Calu3 (cell line): ENCODE measurements at regions not wholly inside any gene's neighbourhood (a gene's known extent, or its start where the extent isn't known, plus 50 kb on each side); places are given as distances from the start of the nearest gene placed in this dataset.

Experiments
- BruUV-seq: library from RNA; stranded (reverse); fragments of 400-500 nt; replicated peaks from 2 replicates; lab custom pipeline; 2021; lab: Mats Ljungman, UMichigan
- CTCF ChIA-PET: fragments of 300-600 bp; sonication (Branson Sonifier 250); formaldehyde crosslinking; loops from one replicate; lab custom pipeline; 2022; ENCODE audit warnings: antibody characterized with exemption; lab: Charles Lee
- DNase-seq: peaks from one replicate; pipeline ENCODE4 v3.0.0; 2022
- H3K27ac Mint-ChIP-seq: one replicate; pipeline ENCODE4 v1.8.0; 2022; ENCODE audit warnings: mixed read lengths; ENCODE audit not compliant: unreplicated experiment
- H3K27me3 Mint-ChIP-seq: one replicate; pipeline ENCODE4 v1.8.0; 2022; ENCODE audit warnings: mixed read lengths; ENCODE audit not compliant: unreplicated experiment
- H3K36me3 Mint-ChIP-seq: one replicate; pipeline ENCODE4 v1.8.0; 2022; ENCODE audit warnings: mild to moderate bottlenecking, moderate library complexity, mixed read lengths; ENCODE audit not compliant: insufficient read depth, unreplicated experiment
- H3K4me1 Mint-ChIP-seq: one replicate; pipeline ENCODE4 v1.8.0; 2022; ENCODE audit warnings: mild to moderate bottlenecking, low read depth, mixed read lengths; ENCODE audit not compliant: unreplicated experiment
- H3K4me3 Mint-ChIP-seq: one replicate; pipeline ENCODE4 v1.8.0; 2022; ENCODE audit warnings: mild to moderate bottlenecking, low read depth, moderate library complexity, mixed read lengths; ENCODE audit not compliant: unreplicated experiment
- H3K9me3 Mint-ChIP-seq: one replicate; pipeline ENCODE4 v1.8.0; 2022; ENCODE audit warnings: low read depth, mixed read lengths; ENCODE audit not compliant: unreplicated experiment
- intact Hi-C: fragments of 100-400 bp; cut with micrococcal nuclease; formaldehyde crosslinking; loops from one replicate; pipeline ENCODE4 v1.10.0; 2022; ENCODE audit not compliant: unreplicated experiment
- TF ChIP-seq, protein P1 (sequence below): fragments of 200-600 bp; IDR thresholded peaks from one replicate; pipeline ENCODE4 v1.8.0; 2022; ENCODE audit warnings: antibody characterized with exemption; ENCODE audit not compliant: unreplicated experiment

- peaks cover 3% of the 10 kb centered on the region for H3K9me3 Mint-ChIP-seq
- intact Hi-C loops: no loop called here
Measured at GRCh38 chr6:135692426-135692825, 159.1 kb upstream of the PDE7B start.

GRCh38 chr6:135693811-135694370, 157.6 kb upstream of the PDE7B start:
- H3K9me3 Mint-ChIP-seq: peaks cover 2% of the 10 kb centered on the region
- intact Hi-C loops: no loop called here
- H3K27ac Mint-ChIP-seq: no peak overlapping the region
- peaks cover 4% of the 10 kb centered on the region for H3K4me1 Mint-ChIP-seq
- TF ChIP-seq, protein P1, sequence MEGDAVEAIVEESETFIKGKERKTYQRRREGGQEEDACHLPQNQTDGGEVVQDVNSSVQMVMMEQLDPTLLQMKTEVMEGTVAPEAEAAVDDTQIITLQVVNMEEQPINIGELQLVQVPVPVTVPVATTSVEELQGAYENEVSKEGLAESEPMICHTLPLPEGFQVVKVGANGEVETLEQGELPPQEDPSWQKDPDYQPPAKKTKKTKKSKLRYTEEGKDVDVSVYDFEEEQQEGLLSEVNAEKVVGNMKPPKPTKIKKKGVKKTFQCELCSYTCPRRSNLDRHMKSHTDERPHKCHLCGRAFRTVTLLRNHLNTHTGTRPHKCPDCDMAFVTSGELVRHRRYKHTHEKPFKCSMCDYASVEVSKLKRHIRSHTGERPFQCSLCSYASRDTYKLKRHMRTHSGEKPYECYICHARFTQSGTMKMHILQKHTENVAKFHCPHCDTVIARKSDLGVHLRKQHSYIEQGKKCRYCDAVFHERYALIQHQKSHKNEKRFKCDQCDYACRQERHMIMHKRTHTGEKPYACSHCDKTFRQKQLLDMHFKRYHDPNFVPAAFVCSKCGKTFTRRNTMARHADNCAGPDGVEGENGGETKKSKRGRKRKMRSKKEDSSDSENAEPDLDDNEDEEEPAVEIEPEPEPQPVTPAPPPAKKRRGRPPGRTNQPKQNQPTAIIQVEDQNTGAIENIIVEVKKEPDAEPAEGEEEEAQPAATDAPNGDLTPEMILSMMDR: no peak
- no peak overlapping the region for H3K4me3 Mint-ChIP-seq
- H3K27me3 Mint-ChIP-seq: no peaks in the 10 kb centered on the region
- CTCF ChIA-PET: no interaction called here
- DNase-seq: no peak
- no TSS peak for BruUV-seq
- no peaks in the 10 kb centered on the region for H3K36me3 Mint-ChIP-seq

More at GRCh38 chr6:135692426-135692825, 159.1 kb upstream of the PDE7B start:
- Mint-ChIP-seq H3K27me3 (no peaks in the 10 kb centered on the region), H3K4me3 (no peak overlapping the region), H3K27ac (no peak overlapping the region), H3K36me3 (no peaks in the 10 kb centered on the region), H3K4me1 (peaks cover 8% of the 10 kb centered on the region)
- BruUV-seq: no TSS peak
- DNase-seq: no peak
- TF ChIP-seq, protein P1: no peak
- CTCF ChIA-PET: no interaction called here

GRCh38 chr6:135699705-135700104, 151.8 kb upstream of the PDE7B start:
- Mint-ChIP-seq H3K27ac (no peak overlapping the region), H3K36me3 (no peaks in the 10 kb centered on the region), H3K4me1 (no peaks in the 10 kb centered on the region), H3K9me3 (no peaks in the 10 kb centered on the region), H3K27me3 (no peaks in the 10 kb centered on the region), H3K4me3 (no peak overlapping the region)
- BruUV-seq: no TSS peak
- CTCF ChIA-PET: no interaction called here
- TF ChIP-seq, protein P1: no peak
- intact Hi-C loops: no loop called here
- DNase-seq: no peak

- Mint-ChIP-seq H3K9me3 (no peaks in the 10 kb centered on the region), H3K36me3 (no peaks in the 10 kb centered on the region), H3K4me3 (no peak overlapping the region), H3K4me1 (no peaks in the 10 kb centered on the region), H3K27me3 (no peaks in the 10 kb centered on the region), H3K27ac (no peak overlapping the region)
- no peak for DNase-seq
- TF ChIP-seq, protein P1: no peak
- no TSS peak for BruUV-seq
- intact Hi-C loops: no loop called here
- CTCF ChIA-PET: no interaction called here
Measured at GRCh38 chr6:135701426-135701825, 150.1 kb upstream of the PDE7B start.
